ENCODE measurements at regions not wholly inside any gene's neighbourhood (a gene's known extent, or its start where the extent isn't known, plus 50 kb on each side); places are given as distances from the start of the nearest gene placed in this dataset.

- Histone ChIP-seq H3K27me3 (ENCODE audit: insufficient read depth, poor library complexity, severe bottlenecking) (no peaks in the 10 kb centered on the region), H3K27ac (ENCODE audit: poor library complexity, severe bottlenecking) (no peak overlapping the region), H3K9me3 (ENCODE audit: severe bottlenecking) (no peaks in the 10 kb centered on the region), H3K4me1 (ENCODE audit: insufficient read depth, poor library complexity, severe bottlenecking) (no peaks in the 10 kb centered on the region), H3K4me3 (ENCODE audit: severe bottlenecking) (no peak overlapping the region), H3K36me3 (ENCODE audit: low read depth) (no peaks in the 10 kb centered on the region)
- TF ChIP-seq CTCF (IDR thresholded peaks at IDR 0.05; ENCODE audit: poor library complexity, severe bottlenecking) = no peak
- DNase-seq (ENCODE audit: low spot score) (no peak), ATAC-seq (ENCODE audit: low read depth) (no peak)
These were observed 713.6 kb downstream of the RNF144B start for GRCh38 chr6:19100752-19101151.

- no peak for TF ChIP-seq CTCF (IDR thresholded peaks at IDR 0.05; ENCODE audit: poor library complexity, severe bottlenecking)
- no peak overlapping the region for H3K4me3 ChIP-seq (ENCODE audit: severe bottlenecking)
- DNase-seq (ENCODE audit: low spot score) = no peak
- H3K27ac ChIP-seq (ENCODE audit: poor library complexity, severe bottlenecking) = no peak overlapping the region
- H3K36me3 ChIP-seq (ENCODE audit: low read depth) = no peaks in the 10 kb centered on the region
- no peak for ATAC-seq (ENCODE audit: low read depth)
- no peaks in the 10 kb centered on the region for H3K9me3 ChIP-seq (ENCODE audit: severe bottlenecking)
- H3K4me1 ChIP-seq (ENCODE audit: insufficient read depth, poor library complexity, severe bottlenecking) = no peaks in the 10 kb centered on the region
- no peaks in the 10 kb centered on the region for H3K27me3 ChIP-seq (ENCODE audit: insufficient read depth, poor library complexity, severe bottlenecking)
These were observed 715.8 kb downstream of the RNF144B start for GRCh38 chr6:19102936-19103335.

GRCh38 chr6:19107468-19107867 is 720.3 kb downstream of the RNF144B start:
- Histone ChIP-seq H3K27ac (ENCODE audit: poor library complexity, severe bottlenecking) (no peak overlapping the region), H3K27me3 (ENCODE audit: insufficient read depth, poor library complexity, severe bottlenecking) (no peaks in the 10 kb centered on the region), H3K4me3 (ENCODE audit: severe bottlenecking) (no peak overlapping the region), H3K4me1 (ENCODE audit: insufficient read depth, poor library complexity, severe bottlenecking) (no peaks in the 10 kb centered on the region), H3K36me3 (ENCODE audit: low read depth) (no peaks in the 10 kb centered on the region), H3K9me3 (ENCODE audit: severe bottlenecking) (no peaks in the 10 kb centered on the region)
- DNase-seq (ENCODE audit: low spot score) (no peak), ATAC-seq (ENCODE audit: low read depth) (no peak)
- TF ChIP-seq CTCF (IDR thresholded peaks at IDR 0.05; ENCODE audit: poor library complexity, severe bottlenecking) = no peak

GRCh38 chr6:19121521-19121920 is 715.6 kb upstream of the ID4 start:
- DNase-seq (ENCODE audit: low spot score) (no peak), ATAC-seq (ENCODE audit: low read depth) (no peak)
- no peaks in the 10 kb centered on the region for H3K4me1 ChIP-seq (ENCODE audit: insufficient read depth, poor library complexity, severe bottlenecking)
- no peaks in the 10 kb centered on the region for H3K36me3 ChIP-seq (ENCODE audit: low read depth)
- no peak overlapping the region for H3K4me3 ChIP-seq (ENCODE audit: severe bottlenecking)
- no peak overlapping the region for H3K27ac ChIP-seq (ENCODE audit: poor library complexity, severe bottlenecking)
- no peaks in the 10 kb centered on the region for H3K27me3 ChIP-seq (ENCODE audit: insufficient read depth, poor library complexity, severe bottlenecking)
- H3K9me3 ChIP-seq (ENCODE audit: severe bottlenecking) = no peaks in the 10 kb centered on the region
- TF ChIP-seq CTCF (IDR thresholded peaks at IDR 0.05; ENCODE audit: poor library complexity, severe bottlenecking) = no peak

GRCh38 chr6:19127081-19127480 is 710.1 kb upstream of the ID4 start:
- Histone ChIP-seq H3K4me1 (ENCODE audit: insufficient read depth, poor library complexity, severe bottlenecking) (no peaks in the 10 kb centered on the region), H3K9me3 (ENCODE audit: severe bottlenecking) (no peaks in the 10 kb centered on the region), H3K4me3 (ENCODE audit: severe bottlenecking) (no peak overlapping the region), H3K27me3 (ENCODE audit: insufficient read depth, poor library complexity, severe bottlenecking) (no peaks in the 10 kb centered on the region), H3K36me3 (ENCODE audit: low read depth) (no peaks in the 10 kb centered on the region), H3K27ac (ENCODE audit: poor library complexity, severe bottlenecking) (no peak overlapping the region)
- ATAC-seq (ENCODE audit: low read depth) (no peak), DNase-seq (ENCODE audit: low spot score) (no peak)
- no peak for TF ChIP-seq CTCF (IDR thresholded peaks at IDR 0.05; ENCODE audit: poor library complexity, severe bottlenecking)

All from RWPE2 (cell line).